ENCODE measurements at regions not wholly inside any gene's neighbourhood (a gene's known extent, or its start where the extent isn't known, plus 50 kb on each side); places are given as distances from the start of the nearest gene placed in this dataset.
"Not testable (repeated sequence)": the region's sequence is repeated elsewhere in the genome, so short reads cannot be mapped to it uniquely, and the experiment has no call there.

DNA sequence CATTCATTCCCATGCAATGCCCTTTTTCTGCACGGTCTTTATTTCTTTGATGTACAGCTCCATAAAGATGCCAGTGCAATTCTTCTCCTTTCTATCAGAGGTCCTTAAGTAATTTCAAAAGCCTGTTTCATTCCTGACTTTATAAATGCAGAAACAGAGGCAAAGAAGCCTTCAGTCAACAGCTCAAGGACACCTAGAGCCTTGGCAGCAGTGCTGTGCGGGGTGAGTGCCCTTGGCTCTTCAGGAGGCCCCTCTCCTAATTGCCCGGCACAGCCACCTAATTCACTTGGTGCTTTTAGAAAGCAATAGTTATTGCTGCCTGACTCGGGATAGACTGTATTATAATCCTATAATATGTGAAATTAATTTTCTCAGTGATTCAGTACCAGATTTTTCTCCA, 169.6 kb upstream of the KLF6 start:
- Mint-ChIP-seq H3K9me3 (peaks cover 2% of the 10 kb centered on the region), H3K27ac (no peak overlapping the region), H3K4me3 (no peak overlapping the region), H3K27me3 (no peaks in the 10 kb centered on the region), H3K36me3 (ENCODE audit: low read depth) (no peaks in the 10 kb centered on the region), H3K4me1 (ENCODE audit: low read depth) (peaks cover 25% of the 10 kb centered on the region)
- intact Hi-C loops (cut with micrococcal nuclease) = no loop called here
- TF ChIP-seq, protein P1, sequence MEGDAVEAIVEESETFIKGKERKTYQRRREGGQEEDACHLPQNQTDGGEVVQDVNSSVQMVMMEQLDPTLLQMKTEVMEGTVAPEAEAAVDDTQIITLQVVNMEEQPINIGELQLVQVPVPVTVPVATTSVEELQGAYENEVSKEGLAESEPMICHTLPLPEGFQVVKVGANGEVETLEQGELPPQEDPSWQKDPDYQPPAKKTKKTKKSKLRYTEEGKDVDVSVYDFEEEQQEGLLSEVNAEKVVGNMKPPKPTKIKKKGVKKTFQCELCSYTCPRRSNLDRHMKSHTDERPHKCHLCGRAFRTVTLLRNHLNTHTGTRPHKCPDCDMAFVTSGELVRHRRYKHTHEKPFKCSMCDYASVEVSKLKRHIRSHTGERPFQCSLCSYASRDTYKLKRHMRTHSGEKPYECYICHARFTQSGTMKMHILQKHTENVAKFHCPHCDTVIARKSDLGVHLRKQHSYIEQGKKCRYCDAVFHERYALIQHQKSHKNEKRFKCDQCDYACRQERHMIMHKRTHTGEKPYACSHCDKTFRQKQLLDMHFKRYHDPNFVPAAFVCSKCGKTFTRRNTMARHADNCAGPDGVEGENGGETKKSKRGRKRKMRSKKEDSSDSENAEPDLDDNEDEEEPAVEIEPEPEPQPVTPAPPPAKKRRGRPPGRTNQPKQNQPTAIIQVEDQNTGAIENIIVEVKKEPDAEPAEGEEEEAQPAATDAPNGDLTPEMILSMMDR (IDR thresholded peaks at IDR 0.05) = no peak
- ATAC-seq (no peak), DNase-seq (no peak)
- ChIA-PET CTCF (no interaction called here), POLR2A (no interaction called here)

DNA sequence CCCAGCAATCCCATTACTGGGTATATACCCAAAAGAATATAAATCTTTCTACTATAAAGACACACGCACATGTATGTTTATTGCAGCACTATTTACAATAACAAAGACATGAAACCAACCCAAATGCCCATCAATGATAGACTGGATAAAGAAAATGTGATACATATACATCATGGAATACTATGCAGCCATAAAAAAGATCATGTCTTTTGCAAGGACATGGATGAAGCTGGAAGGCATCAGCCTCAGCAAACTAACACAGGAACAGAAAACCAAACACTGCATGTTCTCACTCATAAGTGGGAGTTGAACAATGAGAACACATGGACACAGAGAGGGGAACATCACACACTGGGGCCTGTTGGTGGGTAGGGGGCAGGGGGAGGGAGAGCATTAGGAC, 169.0 kb upstream of the KLF6 start:
- H3K9me3 Mint-ChIP-seq; H3K4me3 Mint-ChIP-seq; intact Hi-C loops (cut with micrococcal nuclease); POLR2A ChIA-PET; H3K27ac Mint-ChIP-seq; ATAC-seq; H3K27me3 Mint-ChIP-seq; CTCF ChIA-PET; DNase-seq; H3K36me3 Mint-ChIP-seq (ENCODE audit: low read depth): not testable (repeated sequence)
- H3K4me1 Mint-ChIP-seq (ENCODE audit: low read depth) = peaks cover 27% of the 10 kb centered on the region

DNA sequence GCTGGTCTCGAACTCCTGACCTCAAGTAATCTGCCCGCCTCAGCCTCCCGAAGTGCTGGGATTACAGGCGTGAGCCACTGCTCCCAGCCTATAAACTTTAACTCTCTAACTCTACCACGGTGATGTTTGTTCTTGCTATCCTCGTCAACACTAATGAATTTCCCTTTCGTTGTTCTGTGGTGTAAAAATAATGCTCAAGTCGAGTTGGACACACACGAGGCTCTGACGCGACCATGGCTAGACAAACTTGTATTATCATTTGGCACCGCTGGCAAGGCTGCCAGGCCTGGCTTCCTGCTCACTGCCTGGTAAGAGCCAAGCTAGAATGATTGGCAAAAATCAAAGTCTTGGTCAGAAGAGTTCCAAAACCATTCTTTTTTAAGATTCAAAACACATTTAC, 167.0 kb upstream of the KLF6 start:
- no peak overlapping the region for H3K4me3 Mint-ChIP-seq
- H3K4me1 Mint-ChIP-seq (ENCODE audit: low read depth) = peaks cover 44% of the 10 kb centered on the region
- POLR2A ChIA-PET = interaction anchor here (1.8 kb wide), 1 partner anchor 9 kb away, joined by 5 read pairs; no protein-coding TSS in a partner anchor

DNA sequence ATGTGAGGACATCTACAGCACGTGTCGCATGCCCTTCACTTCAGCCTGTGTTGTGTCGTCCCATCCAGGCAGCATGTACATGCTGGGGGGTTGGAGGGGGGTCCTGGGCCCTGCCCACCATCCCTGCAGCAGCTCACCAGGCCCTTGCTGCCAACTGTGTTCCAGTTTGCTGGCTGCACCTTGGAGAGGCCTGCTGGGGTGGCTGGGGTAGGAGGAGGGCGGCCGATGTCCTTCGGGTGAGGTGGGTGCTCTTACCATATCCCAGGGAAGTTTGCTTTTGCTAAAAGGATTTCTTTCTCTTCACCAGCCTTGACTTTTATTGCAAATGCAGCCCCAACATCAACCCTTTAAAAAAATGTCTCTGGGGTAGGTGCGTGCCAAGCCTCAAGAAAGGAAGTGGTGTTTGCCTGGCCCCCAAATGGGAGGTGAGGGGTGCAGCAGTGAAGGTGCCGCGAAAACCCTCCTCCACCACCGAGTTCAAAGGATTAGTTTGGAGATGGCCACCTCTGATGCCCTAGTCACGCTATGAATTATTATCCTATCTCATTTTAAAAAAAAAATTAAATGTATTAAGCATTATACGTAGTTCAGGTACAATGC, 165.8 kb upstream of the KLF6 start:
- Mint-ChIP-seq H3K9me3 (peaks cover 2% of the 10 kb centered on the region), H3K4me3 (no peak overlapping the region), H3K36me3 (ENCODE audit: low read depth) (no peaks in the 10 kb centered on the region), H3K4me1 (ENCODE audit: low read depth) (peaks cover 54% of the 10 kb centered on the region), H3K27ac (peak overlapping the region; percentile 78), H3K27me3 (no peaks in the 10 kb centered on the region)
- ChIA-PET POLR2A (interaction anchor here (0.6 to 3.2 kb wide), 4 partner anchors 10 to 756 kb away, joined by 3 to 16 read pairs (median 6); partner anchors contain the start of gene KLF6), CTCF (interaction anchor here (1.6 kb wide), 1 partner anchor 9 kb away, joined by 5 read pairs; no protein-coding TSS in a partner anchor)
- ATAC-seq (peak; percentile 52), DNase-seq (peak; percentile 72)
- TF ChIP-seq, protein P1 (IDR thresholded peaks at IDR 0.05) = no peak
- intact Hi-C loops (cut with micrococcal nuclease) = no loop called here

More for the DNA sequence above, 167.0 kb upstream of the KLF6 start:
- TF ChIP-seq, protein P1 (IDR thresholded peaks at IDR 0.05) = no peak
- no peaks in the 10 kb centered on the region for H3K36me3 Mint-ChIP-seq (ENCODE audit: low read depth)
- no peaks in the 10 kb centered on the region for H3K27me3 Mint-ChIP-seq
- CTCF ChIA-PET = no interaction called here
- H3K27ac Mint-ChIP-seq = no peak overlapping the region
- DNase-seq (no peak), ATAC-seq (no peak)
- H3K9me3 Mint-ChIP-seq = peaks cover 2% of the 10 kb centered on the region
- intact Hi-C loops (cut with micrococcal nuclease) = no loop called here

DNA sequence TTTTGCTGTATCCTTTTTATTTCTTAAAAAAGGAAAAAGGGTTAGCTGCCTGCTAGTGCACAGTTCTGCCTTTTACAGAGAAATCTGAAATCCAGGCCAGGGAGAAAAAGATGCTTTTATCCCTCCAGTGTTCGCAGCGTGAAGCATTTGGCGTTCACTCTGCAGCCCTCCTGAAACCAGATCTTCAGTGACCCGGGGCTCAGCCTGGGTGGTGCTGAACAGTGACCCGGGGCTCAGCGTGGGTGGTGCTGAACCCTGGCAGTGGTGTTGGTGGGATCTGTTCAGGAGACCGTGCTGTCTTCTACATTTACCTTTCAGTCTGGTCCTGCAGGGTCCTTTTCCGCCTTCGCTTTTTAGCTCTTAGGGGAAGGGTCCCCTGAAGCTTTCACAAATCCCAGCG, 164.7 kb upstream of the KLF6 start:
- DNase-seq (no peak), ATAC-seq (no peak)
- H3K27ac Mint-ChIP-seq = peak overlapping the region; percentile 61
- H3K27me3 Mint-ChIP-seq = no peaks in the 10 kb centered on the region
- no peaks in the 10 kb centered on the region for H3K36me3 Mint-ChIP-seq (ENCODE audit: low read depth)
- POLR2A ChIA-PET = interaction anchor here (1.8 to 3.2 kb wide), 2 partner anchors 11 to 165 kb away, joined by 8 to 16 read pairs; partner anchors contain the start of gene KLF6
- TF ChIP-seq, protein P1 (IDR thresholded peaks at IDR 0.05) = no peak
- intact Hi-C loops (cut with micrococcal nuclease) = no loop called here
- H3K4me1 Mint-ChIP-seq (ENCODE audit: low read depth) = peaks cover 62% of the 10 kb centered on the region
- H3K4me3 Mint-ChIP-seq = no peak overlapping the region
- peaks cover 2% of the 10 kb centered on the region for H3K9me3 Mint-ChIP-seq
- CTCF ChIA-PET = interaction anchor here (1.1 to 1.6 kb wide), 3 partner anchors 11 to 134 kb away, joined by 3 to 5 read pairs (median 4); no protein-coding TSS in a partner anchor
